ENCODE measurements at regions not wholly inside any gene's neighbourhood (a gene's known extent, or its start where the extent isn't known, plus 50 kb on each side); places are given as distances from the start of the nearest gene placed in this dataset.

GRCh38 chr13:90958866-90959265 lies 388.6 kb upstream of the MIR17HG start:
- DNase-seq: no peak

DNA sequence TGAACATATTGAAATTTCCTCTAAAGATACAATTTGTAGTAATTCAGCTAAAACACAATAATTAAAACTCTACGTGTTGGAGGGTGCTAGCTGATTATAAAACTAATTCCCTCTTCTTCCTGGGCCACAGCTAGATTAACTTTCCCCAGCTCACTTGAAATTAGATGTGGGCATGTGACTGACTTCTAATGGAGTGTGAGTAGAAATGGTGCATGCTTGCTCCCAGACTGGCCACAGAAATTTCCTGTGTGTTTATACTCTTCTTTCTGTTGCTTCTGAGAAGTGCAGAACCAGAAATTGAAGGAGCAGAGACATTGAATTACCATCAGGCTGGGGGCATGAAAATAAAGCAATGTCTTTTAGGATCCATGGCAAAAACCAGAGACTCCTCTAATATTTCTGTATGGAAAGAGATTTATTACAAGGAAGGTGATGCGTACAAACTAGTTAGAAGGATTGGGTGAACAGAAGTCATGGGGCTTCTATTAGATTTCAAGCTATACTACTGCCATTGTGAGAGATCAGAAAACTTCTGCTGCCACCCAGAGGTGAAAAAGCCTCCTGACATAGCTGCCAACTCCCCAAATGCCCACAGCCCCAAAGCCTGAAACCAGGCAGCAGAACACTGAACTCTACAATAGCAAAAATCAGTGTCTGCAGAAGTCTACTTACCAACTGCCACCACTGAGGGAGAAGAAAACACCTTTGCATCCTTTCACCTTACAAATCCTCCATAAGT lies 379.2 kb upstream of the MIR17HG start:
- peak; percentile 41 for DNase-seq

GRCh38 chr13:90974249-90974975 lies 373.1 kb upstream of the MIR17HG start:
- DNase-seq: no peak

DNA sequence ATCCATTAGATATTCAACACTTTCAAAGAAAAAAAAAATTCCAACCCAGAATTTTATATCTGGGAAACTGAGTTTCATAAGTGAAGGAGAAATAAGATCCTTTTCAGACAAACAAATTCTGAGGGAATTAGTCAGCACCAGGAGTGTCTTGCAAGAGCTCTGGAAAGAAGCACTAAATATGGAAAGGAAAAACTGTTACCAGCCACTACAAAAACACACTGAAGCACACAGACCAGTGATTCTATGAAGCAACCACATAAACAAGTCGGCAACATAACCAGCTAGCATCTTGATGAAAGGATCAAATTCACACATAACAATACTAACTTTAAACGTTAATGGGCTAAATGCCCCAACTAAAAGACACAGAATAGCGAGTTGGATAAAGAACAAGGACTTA lies 368.4 kb upstream of the MIR17HG start:
- DNase-seq: no peak

DNA sequence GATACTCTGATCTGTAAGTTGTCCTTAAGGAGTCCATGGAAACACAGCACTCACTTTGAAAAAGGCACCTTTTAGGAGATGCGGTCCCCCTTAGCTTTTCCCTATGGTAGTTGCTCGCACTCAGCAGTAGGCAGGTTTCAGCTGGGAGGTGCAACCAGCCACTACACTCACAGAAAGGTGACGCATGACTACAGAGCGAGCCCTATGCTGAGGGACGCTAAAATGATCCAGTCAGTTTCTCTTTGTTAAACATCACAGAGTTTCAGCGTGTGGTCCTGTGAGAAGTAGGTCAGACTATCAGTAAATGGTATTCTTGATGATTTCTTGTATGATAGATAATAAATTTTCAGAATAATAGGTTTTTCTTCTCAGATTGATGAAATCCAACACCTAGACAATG lies 362.7 kb upstream of the MIR17HG start:
- DNase-seq: no peak

GRCh38 chr13:90995001-90995400 lies 352.5 kb upstream of the MIR17HG start:
- DNase-seq: no peak

GRCh38 chr13:90995614-90996013 lies 351.9 kb upstream of the MIR17HG start:
- DNase-seq: no peak

- no peak for DNase-seq
These were observed 349.5 kb upstream of the MIR17HG start for GRCh38 chr13:90997951-90998350.

DNA sequence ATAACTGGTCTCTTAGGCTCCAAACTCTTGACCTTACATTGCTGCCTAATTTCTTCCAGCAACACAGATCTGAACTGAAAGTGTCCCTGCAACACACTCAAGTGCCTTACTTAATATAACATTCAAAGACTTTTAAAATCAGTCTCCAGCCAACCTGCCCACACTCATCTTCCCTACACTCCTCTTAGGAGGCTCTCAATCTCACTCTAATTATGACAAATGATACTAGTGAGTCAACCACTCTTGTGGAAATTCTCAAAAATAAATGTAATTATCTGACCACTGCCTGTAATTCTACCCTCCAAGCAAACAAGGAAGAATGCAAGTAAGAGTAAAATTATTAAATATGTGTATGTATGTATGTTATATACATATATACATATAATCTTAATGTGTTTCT lies 348.1 kb upstream of the MIR17HG start:
- no peak for DNase-seq

DNA sequence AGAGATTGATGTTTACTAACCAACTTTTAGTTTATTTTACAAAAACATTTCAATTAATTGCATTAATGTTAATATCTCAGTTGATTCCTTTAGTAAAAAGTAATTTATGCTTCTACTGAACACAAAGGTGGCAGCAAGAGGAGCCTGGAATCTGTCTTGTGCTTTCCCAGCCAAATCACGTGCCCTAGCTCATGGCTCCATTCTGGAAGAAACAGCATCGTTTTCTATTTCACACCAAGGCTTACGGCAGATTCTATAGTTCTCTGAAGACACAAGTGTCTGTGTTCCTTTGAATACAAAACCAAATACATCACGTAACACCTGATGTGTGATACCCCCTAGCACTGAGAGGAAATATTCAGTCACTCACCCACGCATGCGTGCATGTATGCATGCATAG lies 346.1 kb upstream of the MIR17HG start:
- DNase-seq: no peak

GRCh38 chr13:91014696-91015095 lies 332.8 kb upstream of the MIR17HG start:
- DNase-seq: peak; percentile 7

GRCh38 chr13:91017031-91017668 lies 330.3 kb upstream of the MIR17HG start:
- peak; percentile 41 for DNase-seq

DNA sequence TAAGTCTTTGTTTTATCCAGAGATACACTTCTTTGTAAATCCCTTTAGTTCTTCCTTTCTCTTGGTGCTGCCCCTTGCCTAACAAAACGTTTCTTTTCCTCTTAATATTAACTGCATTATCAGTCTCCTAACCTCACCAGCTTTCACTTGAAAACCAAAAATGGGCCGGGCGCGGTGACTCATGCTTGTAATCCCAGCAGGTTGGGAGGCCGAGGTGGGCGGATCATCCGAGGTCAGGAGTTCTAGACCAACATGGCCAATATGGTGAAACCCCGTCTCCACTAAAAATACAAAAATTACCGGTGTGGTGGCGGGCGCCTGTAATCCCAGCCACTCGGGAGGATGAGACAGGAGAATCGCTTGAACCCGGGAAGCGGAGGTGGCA lies 329.8 kb upstream of the MIR17HG start:
- DNase-seq: no peak

DNA sequence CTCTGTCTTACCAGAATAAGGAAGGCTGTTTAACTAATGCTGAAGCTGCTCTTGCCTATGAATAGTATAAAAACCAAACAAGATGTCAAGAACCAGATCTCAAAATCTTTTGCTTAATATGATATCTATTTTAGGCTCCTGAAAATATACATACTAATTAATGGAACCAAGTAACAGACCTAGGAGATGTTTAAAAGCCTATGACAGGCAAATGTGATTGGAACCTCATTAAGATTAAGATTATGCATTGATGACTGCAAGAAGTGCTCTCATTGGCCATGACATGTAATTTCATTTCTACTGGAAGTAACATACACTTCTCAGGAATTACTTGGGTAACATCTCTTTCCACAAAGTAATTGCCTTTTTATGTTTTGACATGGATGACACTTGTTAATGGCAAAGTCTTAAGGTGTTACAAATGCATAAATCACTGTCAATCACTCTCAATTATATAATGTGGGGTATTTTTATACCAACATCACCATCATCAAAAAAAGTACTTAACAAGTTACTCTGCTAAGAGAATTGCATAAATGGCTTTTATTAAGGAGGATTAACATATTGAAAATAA lies 326.9 kb upstream of the MIR17HG start:
- no peak for DNase-seq

DNA sequence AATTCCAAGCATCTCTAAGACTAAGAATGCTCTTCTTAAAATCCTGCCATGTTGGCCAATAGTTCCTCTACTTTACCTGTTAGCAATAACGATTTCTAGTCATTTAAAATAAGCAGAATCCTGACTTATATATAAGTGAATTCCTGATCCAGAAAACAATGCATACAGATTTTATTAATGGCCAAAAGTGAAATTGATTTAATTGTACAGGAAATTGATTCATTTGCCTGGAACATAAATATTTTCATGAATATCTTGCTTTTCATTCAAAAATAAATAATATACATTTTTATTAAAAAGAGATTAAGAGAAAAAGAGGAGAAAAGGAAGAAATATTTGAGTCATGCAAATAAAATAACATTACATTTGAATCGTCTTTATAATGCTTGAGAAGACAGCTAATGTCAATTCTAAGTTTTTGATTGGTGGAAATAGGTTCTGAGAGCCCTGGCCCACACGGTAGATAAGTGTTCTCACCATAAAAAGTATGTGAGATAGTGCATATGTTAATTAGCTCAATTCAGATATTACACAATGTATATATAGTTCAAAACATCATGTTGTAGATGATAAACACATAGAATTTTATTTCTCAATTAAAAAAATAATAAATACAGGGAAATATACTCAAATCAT lies 323.2 kb upstream of the MIR17HG start:
- DNase-seq: no peak

DNA sequence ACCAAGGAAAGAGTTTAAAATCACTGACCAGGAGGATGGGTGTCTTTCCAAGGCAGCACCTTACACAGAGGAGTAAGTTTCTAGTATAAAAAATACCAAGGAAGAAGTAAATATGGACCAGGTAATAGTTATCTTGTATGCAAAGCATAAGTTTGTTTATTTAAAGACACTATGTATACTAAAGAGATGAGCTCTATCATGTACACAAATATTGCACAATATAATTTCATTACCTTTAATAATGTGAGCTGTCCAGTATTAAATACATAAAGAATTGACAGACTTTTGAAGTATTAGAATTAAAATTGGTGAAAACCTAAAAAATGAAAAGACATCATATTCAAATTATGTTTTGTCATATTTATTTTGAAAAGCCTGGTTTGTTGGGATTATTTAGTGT lies 322.0 kb upstream of the MIR17HG start:
- DNase-seq: no peak

GRCh38 chr13:91031508-91031907 lies 316.0 kb upstream of the MIR17HG start:
- DNase-seq: no peak

- no peak for DNase-seq
These were observed 315.4 kb upstream of the MIR17HG start for GRCh38 chr13:91032104-91032503.

- no peak for DNase-seq
These were observed 310.6 kb upstream of the MIR17HG start for GRCh38 chr13:91036886-91037285.

DNA sequence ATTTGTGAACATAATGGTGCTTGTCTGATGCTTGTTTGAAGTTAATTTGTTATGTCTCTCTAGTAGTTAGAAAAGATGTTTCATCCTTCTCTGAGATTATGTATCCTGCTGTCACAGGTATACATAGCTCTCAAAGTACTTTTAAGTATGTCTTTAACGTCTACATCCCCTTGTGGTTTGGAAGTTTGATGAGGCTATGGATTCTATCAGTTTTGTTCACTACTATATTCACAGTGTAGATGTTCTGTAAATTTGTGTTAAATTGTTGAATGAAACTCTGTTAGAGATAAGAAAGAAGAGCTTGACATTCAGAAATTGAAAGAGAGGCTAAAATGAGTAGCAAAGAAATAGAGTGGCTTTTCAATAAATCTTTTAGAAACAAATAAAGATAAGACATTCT lies 304.6 kb upstream of the MIR17HG start:
- DNase-seq: no peak

DNA sequence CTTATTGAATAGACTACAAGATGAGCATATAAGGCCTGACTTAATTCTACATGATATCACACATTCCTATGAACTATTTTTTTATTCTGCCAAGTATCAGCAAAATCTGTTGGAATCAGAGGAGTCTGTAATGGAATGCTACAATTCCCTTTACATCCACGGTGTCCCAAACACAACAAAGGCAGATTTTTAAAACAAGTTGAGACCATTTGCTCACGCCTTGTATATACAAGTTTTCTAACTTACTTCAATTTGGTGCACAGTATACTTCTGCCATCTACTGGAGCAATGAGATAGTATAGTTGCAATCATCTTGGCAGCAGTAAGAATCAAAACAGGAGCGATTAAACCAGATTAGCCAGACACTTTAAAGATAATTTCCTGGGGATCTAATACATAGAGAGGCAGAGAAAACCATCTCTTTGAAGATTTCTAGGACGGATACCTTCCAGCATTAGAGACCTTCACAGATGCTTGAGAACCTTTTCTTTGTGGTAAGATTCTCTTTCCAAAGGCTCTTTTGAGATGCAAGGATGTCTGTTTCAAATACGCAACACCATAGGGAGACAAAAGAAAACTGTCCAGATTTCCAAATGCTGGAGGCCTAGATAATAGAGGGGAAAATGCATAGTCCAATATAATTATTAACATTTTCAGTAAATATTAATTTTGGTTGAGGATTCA lies 302.0 kb upstream of the MIR17HG start:
- DNase-seq: peak; percentile 61

- DNase-seq: peak; percentile 3
These were observed 300.7 kb upstream of the MIR17HG start for GRCh38 chr13:91046715-91047327.

All from tongue (tissue), 1 donor.